Left ventricle myocardium superior (tissue), 1 donor: ENCODE measurements at regions not wholly inside any gene's neighbourhood (a gene's known extent, or its start where the extent isn't known, plus 50 kb on each side); places are given as distances from the start of the nearest gene placed in this dataset.
"Not testable (repeated sequence)": the region's sequence is repeated elsewhere in the genome, so short reads cannot be mapped to it uniquely, and the experiment has no call there.

Experiments
- ATAC-seq: fragments of 200-7000 bp; cut with Tn5 transposase; one replicate; pipeline ENCODE4 v1.9.1; 2020; ENCODE audit warnings: mild to moderate bottlenecking, moderate library complexity
- DNase-seq: peaks from one replicate; pipeline ENCODE4 v3.0.0-alpha.2; 2020
- intact Hi-C: fragments of 100-400 bp; cut with micrococcal nuclease; formaldehyde crosslinking; loops from one replicate; pipeline ENCODE4 v1.11.0; 2022
- donor health status: DM: no; HTN: yes; CAD: no; lungs with severe emphysema.

GRCh38 chr21:28016571-28016970 is 976.1 kb downstream of the LTN1 start:
- ATAC-seq (no peak), DNase-seq (no peak)
- intact Hi-C loops = no loop called here

GRCh38 chr21:28013123-28013522 is 979.6 kb downstream of the LTN1 start:
- peak; percentile 29 for ATAC-seq
- intact Hi-C loops = not testable (repeated sequence)

GRCh38 chr21:28011970-28012369 is 980.7 kb downstream of the LTN1 start:
- ATAC-seq, intact Hi-C loops, DNase-seq: not testable (repeated sequence)

More at GRCh38 chr21:28013123-28013522, 979.6 kb downstream of the LTN1 start:
- DNase-seq = not testable (repeated sequence)

GRCh38 chr21:28008245-28008644 is 984.4 kb downstream of the LTN1 start:
- DNase-seq, intact Hi-C loops, ATAC-seq: not testable (repeated sequence)

- intact Hi-C loops, ATAC-seq, DNase-seq: not testable (repeated sequence)
Measured at GRCh38 chr21:28003627-28004026, 989.0 kb downstream of the LTN1 start.

- peak; percentile 82 for ATAC-seq
- DNase-seq, intact Hi-C loops: not testable (repeated sequence)
Measured at GRCh38 chr21:27996906-27997305, 995.8 kb downstream of the LTN1 start.

- intact Hi-C loops, DNase-seq, ATAC-seq: not testable (repeated sequence)
Measured at GRCh38 chr21:27984663-27985325, 1007.9 kb downstream of the LTN1 start.

GRCh38 chr21:27979446-27979845 is 1012.6 kb upstream of the ADAMTS5 start:
- DNase-seq, intact Hi-C loops, ATAC-seq: not testable (repeated sequence)

- intact Hi-C loops = no loop called here
- ATAC-seq = no peak
- DNase-seq = no peak
Measured at GRCh38 chr21:27975514-27975913, 1008.6 kb upstream of the ADAMTS5 start.

- DNase-seq, ATAC-seq, intact Hi-C loops: not testable (repeated sequence)
Measured at GRCh38 chr21:27974152-27974551, 1007.3 kb upstream of the ADAMTS5 start.

GRCh38 chr21:27968240-27968639 is 1001.4 kb upstream of the ADAMTS5 start:
- intact Hi-C loops, ATAC-seq, DNase-seq: not testable (repeated sequence)

GRCh38 chr21:27954543-27955165 is 987.8 kb upstream of the ADAMTS5 start:
- intact Hi-C loops = no loop called here
- ATAC-seq (peak; percentile 46), DNase-seq (no peak)

- intact Hi-C loops = no loop called here
- no peak for ATAC-seq
Measured at GRCh38 chr21:27953340-27954045, 986.6 kb upstream of the ADAMTS5 start.

GRCh38 chr21:27949093-27949492 is 982.2 kb upstream of the ADAMTS5 start:
- ATAC-seq, intact Hi-C loops, DNase-seq: not testable (repeated sequence)

More at GRCh38 chr21:27953340-27954045, 986.6 kb upstream of the ADAMTS5 start:
- DNase-seq = no peak

GRCh38 chr21:27930108-27930767 is 963.4 kb upstream of the ADAMTS5 start:
- intact Hi-C loops, DNase-seq: not testable (repeated sequence)
- ATAC-seq = peak; percentile 80

GRCh38 chr21:27929179-27929578 is 962.3 kb upstream of the ADAMTS5 start:
- intact Hi-C loops = not testable (repeated sequence)
- ATAC-seq (peak; percentile 96), DNase-seq (peak; percentile 35)

- DNase-seq, intact Hi-C loops: not testable (repeated sequence)
- peak; percentile 66 for ATAC-seq
Measured at GRCh38 chr21:27928534-27929115, 961.7 kb upstream of the ADAMTS5 start.

- intact Hi-C loops, ATAC-seq, DNase-seq: not testable (repeated sequence)
Measured at GRCh38 chr21:27921421-27921820, 954.5 kb upstream of the ADAMTS5 start.

GRCh38 chr21:27917966-27918365 is 951.1 kb upstream of the ADAMTS5 start:
- intact Hi-C loops, DNase-seq, ATAC-seq: not testable (repeated sequence)
